IPS-NIHi11 (cell line): ENCODE measurements at regions not wholly inside any gene's neighbourhood (a gene's known extent, or its start where the extent isn't known, plus 50 kb on each side); places are given as distances from the start of the nearest gene placed in this dataset.

Experiments used
- DNase-seq: peaks from one replicate; pipeline ENCODE4 v3.0.0; 2012; ENCODE audit warnings: mixed read lengths, low spot score

- DNase-seq: no peak
Measured at GRCh38 chr10:125341611-125342010, 181.2 kb upstream of the CTBP2 start.

GRCh38 chr10:125340903-125341302 lies 180.5 kb upstream of the CTBP2 start:
- DNase-seq: no peak

GRCh38 chr10:125337510-125337909 lies 177.1 kb upstream of the CTBP2 start:
- peak; percentile 42 for DNase-seq

GRCh38 chr10:125334545-125334944 lies 174.2 kb upstream of the CTBP2 start:
- no peak for DNase-seq

- no peak for DNase-seq
Measured at GRCh38 chr10:125333769-125334168, 173.4 kb upstream of the CTBP2 start.

GRCh38 chr10:125333209-125333591 lies 172.8 kb upstream of the CTBP2 start:
- DNase-seq: no peak

- no peak for DNase-seq
Measured at GRCh38 chr10:125332548-125333208, 172.3 kb upstream of the CTBP2 start.

GRCh38 chr10:125331056-125331455 lies 170.7 kb upstream of the CTBP2 start:
- no peak for DNase-seq

GRCh38 chr10:125329056-125329455 lies 168.7 kb upstream of the CTBP2 start:
- no peak for DNase-seq

- DNase-seq: no peak
Measured at GRCh38 chr10:125325326-125325725, 165.0 kb upstream of the CTBP2 start.

GRCh38 chr10:125316436-125316835 lies 156.1 kb upstream of the CTBP2 start:
- DNase-seq: no peak

- no peak for DNase-seq
Measured at GRCh38 chr10:125300937-125301336, 140.6 kb upstream of the CTBP2 start.

- DNase-seq: no peak
Measured at GRCh38 chr10:125299461-125299860, 139.1 kb upstream of the CTBP2 start.

GRCh38 chr10:125296598-125296997 lies 136.2 kb upstream of the CTBP2 start:
- no peak for DNase-seq

- DNase-seq: no peak
Measured at GRCh38 chr10:125294109-125294508, 133.7 kb upstream of the CTBP2 start.

GRCh38 chr10:125291836-125292235 lies 131.5 kb upstream of the CTBP2 start:
- DNase-seq: no peak

GRCh38 chr10:125289461-125289860 lies 129.1 kb upstream of the CTBP2 start:
- DNase-seq: no peak

- peak; percentile 74 for DNase-seq
Measured at GRCh38 chr10:125284875-125285597, 124.7 kb upstream of the CTBP2 start.

GRCh38 chr10:125283836-125284614 lies 123.7 kb upstream of the CTBP2 start:
- DNase-seq: no peak

GRCh38 chr10:125283191-125283835 lies 123.0 kb upstream of the CTBP2 start:
- peak; percentile 41 for DNase-seq

- no peak for DNase-seq
Measured at GRCh38 chr10:125281091-125281490, 120.7 kb upstream of the CTBP2 start.

- DNase-seq: no peak
Measured at GRCh38 chr10:125276133-125276532, 115.8 kb upstream of the CTBP2 start.

- DNase-seq: no peak
Measured at GRCh38 chr10:125274961-125275360, 114.6 kb upstream of the CTBP2 start.
